ENCODE measurements at regions not wholly inside any gene's neighbourhood (a gene's known extent, or its start where the extent isn't known, plus 50 kb on each side); places are given as distances from the start of the nearest gene placed in this dataset.

- TF ChIP-seq CTCF (conservative IDR thresholded peaks at IDR 0.05; ENCODE audit: low read length) (no peak), EZH2phosphoT487 (IDR thresholded peaks at IDR 0.05; ENCODE audit: borderline replicate concordance) (no peak)
Observed at GRCh38 chr10:23648618-23649017, 209.7 kb downstream of the OTUD1 start.
